ENCODE measurements at regions not wholly inside any gene's neighbourhood (a gene's known extent, or its start where the extent isn't known, plus 50 kb on each side); places are given as distances from the start of the nearest gene placed in this dataset.

- Histone ChIP-seq H3K27me3 (no peaks in the 10 kb centered on the region), H3K9me3 (no peaks in the 10 kb centered on the region), H3K4me3 (no peak overlapping the region), H3K27ac (no peak overlapping the region), H3K36me3 (no peaks in the 10 kb centered on the region), H3K4me1 (peaks cover 0 to 2% of the 10 kb centered on the region in 2 donors)
- DNase-seq (ENCODE audit: low spot score in 2 of 2): no peak
- intact Hi-C loops (cut with DNase I): loop anchor here (10.0 kb wide), 1 partner anchor 537 kb away; no protein-coding TSS in a partner anchor
- TF ChIP-seq, protein P1, sequence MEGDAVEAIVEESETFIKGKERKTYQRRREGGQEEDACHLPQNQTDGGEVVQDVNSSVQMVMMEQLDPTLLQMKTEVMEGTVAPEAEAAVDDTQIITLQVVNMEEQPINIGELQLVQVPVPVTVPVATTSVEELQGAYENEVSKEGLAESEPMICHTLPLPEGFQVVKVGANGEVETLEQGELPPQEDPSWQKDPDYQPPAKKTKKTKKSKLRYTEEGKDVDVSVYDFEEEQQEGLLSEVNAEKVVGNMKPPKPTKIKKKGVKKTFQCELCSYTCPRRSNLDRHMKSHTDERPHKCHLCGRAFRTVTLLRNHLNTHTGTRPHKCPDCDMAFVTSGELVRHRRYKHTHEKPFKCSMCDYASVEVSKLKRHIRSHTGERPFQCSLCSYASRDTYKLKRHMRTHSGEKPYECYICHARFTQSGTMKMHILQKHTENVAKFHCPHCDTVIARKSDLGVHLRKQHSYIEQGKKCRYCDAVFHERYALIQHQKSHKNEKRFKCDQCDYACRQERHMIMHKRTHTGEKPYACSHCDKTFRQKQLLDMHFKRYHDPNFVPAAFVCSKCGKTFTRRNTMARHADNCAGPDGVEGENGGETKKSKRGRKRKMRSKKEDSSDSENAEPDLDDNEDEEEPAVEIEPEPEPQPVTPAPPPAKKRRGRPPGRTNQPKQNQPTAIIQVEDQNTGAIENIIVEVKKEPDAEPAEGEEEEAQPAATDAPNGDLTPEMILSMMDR (IDR thresholded peaks at IDR 0.05): no peak
Observed at GRCh38 chr3:177367788-177368187, 170.5 kb upstream of the TBL1XR1 start.

DNA sequence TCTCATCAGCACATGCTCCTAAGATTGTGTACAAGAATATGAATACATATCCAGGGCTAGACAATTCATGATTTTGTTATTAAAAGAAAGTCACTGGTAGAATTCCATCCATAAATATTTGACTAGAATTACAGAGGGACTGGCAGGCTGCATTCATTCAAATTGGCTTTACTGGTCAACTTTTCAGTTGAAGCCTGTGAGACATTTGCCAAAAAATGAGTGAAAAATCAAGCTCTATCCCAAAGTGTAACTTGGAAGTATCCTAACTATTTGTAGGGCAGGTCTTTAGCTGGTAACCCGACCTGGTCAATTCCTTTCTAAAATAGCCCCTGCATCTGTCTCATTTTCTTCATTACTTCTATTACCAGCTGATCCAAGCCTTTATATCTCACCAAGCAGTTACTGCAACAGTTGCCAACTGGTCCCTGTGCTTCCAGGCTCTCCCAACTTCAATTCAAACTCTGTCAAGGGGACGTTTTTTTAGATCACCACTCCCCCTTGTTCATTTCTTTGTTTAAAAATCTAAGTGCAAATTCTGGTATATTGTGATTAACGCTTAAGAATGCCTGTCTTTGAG is 173.1 kb upstream of the TBL1XR1 start:
- no peaks in the 10 kb centered on the region for H3K36me3 ChIP-seq
- H3K9me3 ChIP-seq: no peaks in the 10 kb centered on the region
- intact Hi-C loops (cut with DNase I): no loop called here
- peaks cover 0 to 2% of the 10 kb centered on the region in 2 donors for H3K4me1 ChIP-seq
- no peak for DNase-seq (ENCODE audit: low spot score in 2 of 2)
- no peak overlapping the region for H3K4me3 ChIP-seq
- TF ChIP-seq, protein P1 (IDR thresholded peaks at IDR 0.05): no peak
- H3K27me3 ChIP-seq: no peaks in the 10 kb centered on the region
- no peak overlapping the region for H3K27ac ChIP-seq

- Histone ChIP-seq H3K27me3 (no peaks in the 10 kb centered on the region), H3K9me3 (no peaks in the 10 kb centered on the region), H3K4me1 (peaks cover 0 to 2% of the 10 kb centered on the region in 2 donors), H3K36me3 (no peaks in the 10 kb centered on the region), H3K27ac (no peak overlapping the region), H3K4me3 (no peak overlapping the region)
- TF ChIP-seq, protein P1 (IDR thresholded peaks at IDR 0.05): no peak
- DNase-seq (ENCODE audit: low spot score in 2 of 2): no peak
- intact Hi-C loops (cut with DNase I): no loop called here
Observed at GRCh38 chr3:177371146-177371545, 173.9 kb upstream of the TBL1XR1 start.

- Histone ChIP-seq H3K27me3 (no peaks in the 10 kb centered on the region), H3K9me3 (no peaks in the 10 kb centered on the region), H3K27ac (no peak overlapping the region), H3K4me3 (no peak overlapping the region), H3K4me1 (peaks cover 0 to 2% of the 10 kb centered on the region in 2 donors), H3K36me3 (no peaks in the 10 kb centered on the region)
- DNase-seq (ENCODE audit: low spot score in 2 of 2): no peak
- intact Hi-C loops (cut with DNase I): no loop called here
- TF ChIP-seq, protein P1 (IDR thresholded peaks at IDR 0.05): no peak
Observed at GRCh38 chr3:177371888-177372287, 174.6 kb upstream of the TBL1XR1 start.

- Histone ChIP-seq H3K4me1 (peaks cover 0 to 2% of the 10 kb centered on the region in 2 donors), H3K27ac (peak overlapping the region in 1 of 2 donors; percentile 46), H3K27me3 (no peaks in the 10 kb centered on the region), H3K4me3 (no peak overlapping the region), H3K9me3 (no peaks in the 10 kb centered on the region), H3K36me3 (no peaks in the 10 kb centered on the region)
- intact Hi-C loops (cut with DNase I): no loop called here
- DNase-seq (ENCODE audit: low spot score in 2 of 2): no peak
- TF ChIP-seq, protein P1 (IDR thresholded peaks at IDR 0.05): no peak
Observed at GRCh38 chr3:177374323-177374722, 177.0 kb upstream of the TBL1XR1 start.

GRCh38 chr3:177375316-177375715 is 178.0 kb upstream of the TBL1XR1 start:
- Histone ChIP-seq H3K36me3 (no peaks in the 10 kb centered on the region), H3K27me3 (no peaks in the 10 kb centered on the region), H3K9me3 (peaks cover 0 to under 1% of the 10 kb centered on the region in 2 donors), H3K4me3 (no peak overlapping the region), H3K27ac (no peak overlapping the region), H3K4me1 (no peaks in the 10 kb centered on the region)
- no peak for DNase-seq (ENCODE audit: low spot score in 2 of 2)
- intact Hi-C loops (cut with DNase I): no loop called here
- TF ChIP-seq, protein P1 (IDR thresholded peaks at IDR 0.05): no peak

All from ascending aorta (tissue), 2 donors.